Calu3 (cell line): ENCODE measurements at regions not wholly inside any gene's neighbourhood (a gene's known extent, or its start where the extent isn't known, plus 50 kb on each side); places are given as distances from the start of the nearest gene placed in this dataset.

ENCODE experiments used
- BruUV-seq: library from RNA; stranded (reverse); fragments of 400-500 nt; replicated peaks from 2 replicates; lab custom pipeline; 2021; lab: Mats Ljungman, UMichigan
- CTCF ChIA-PET: fragments of 300-600 bp; sonication (Branson Sonifier 250); formaldehyde crosslinking; loops from one replicate; lab custom pipeline; 2022; ENCODE audit warnings: antibody characterized with exemption; lab: Charles Lee
- DNase-seq: peaks from one replicate; pipeline ENCODE4 v3.0.0; 2022
- H3K27ac Mint-ChIP-seq: one replicate; pipeline ENCODE4 v1.8.0; 2022; ENCODE audit warnings: mixed read lengths; ENCODE audit not compliant: unreplicated experiment
- H3K27me3 Mint-ChIP-seq: one replicate; pipeline ENCODE4 v1.8.0; 2022; ENCODE audit warnings: mixed read lengths; ENCODE audit not compliant: unreplicated experiment
- H3K36me3 Mint-ChIP-seq: one replicate; pipeline ENCODE4 v1.8.0; 2022; ENCODE audit warnings: mild to moderate bottlenecking, moderate library complexity, mixed read lengths; ENCODE audit not compliant: insufficient read depth, unreplicated experiment
- H3K4me1 Mint-ChIP-seq: one replicate; pipeline ENCODE4 v1.8.0; 2022; ENCODE audit warnings: mild to moderate bottlenecking, low read depth, mixed read lengths; ENCODE audit not compliant: unreplicated experiment
- H3K4me3 Mint-ChIP-seq: one replicate; pipeline ENCODE4 v1.8.0; 2022; ENCODE audit warnings: mild to moderate bottlenecking, low read depth, moderate library complexity, mixed read lengths; ENCODE audit not compliant: unreplicated experiment
- H3K9me3 Mint-ChIP-seq: one replicate; pipeline ENCODE4 v1.8.0; 2022; ENCODE audit warnings: low read depth, mixed read lengths; ENCODE audit not compliant: unreplicated experiment
- CTCF ChIP-seq: fragments of 200-600 bp; IDR thresholded peaks from one replicate; pipeline ENCODE4 v1.8.0; 2022; ENCODE audit warnings: antibody characterized with exemption; ENCODE audit not compliant: unreplicated experiment
- intact Hi-C: fragments of 100-400 bp; cut with micrococcal nuclease; formaldehyde crosslinking; loops from one replicate; pipeline ENCODE4 v1.10.0; 2022; ENCODE audit not compliant: unreplicated experiment

GRCh38 chr2:19690429-19690828 lies 211.4 kb downstream of the TTC32 start:
- no peak for TF ChIP-seq CTCF
- BruUV-seq, result no TSS peak
- Mint-ChIP-seq H3K36me3 (no peaks in the 10 kb centered on the region), H3K4me1 (no peaks in the 10 kb centered on the region), H3K9me3 (no peaks in the 10 kb centered on the region), H3K4me3 (no peak overlapping the region), H3K27me3 (peaks cover 15% of the 10 kb centered on the region), H3K27ac (no peak overlapping the region)
- intact Hi-C loops, result no loop called here
- CTCF ChIA-PET, result no interaction called here
- no peak for DNase-seq

- intact Hi-C loops, result no loop called here
- DNase-seq, result no peak
- Mint-ChIP-seq H3K27ac (no peak overlapping the region), H3K4me1 (no peaks in the 10 kb centered on the region), H3K36me3 (no peaks in the 10 kb centered on the region), H3K4me3 (no peak overlapping the region), H3K27me3 (peaks cover 13% of the 10 kb centered on the region), H3K9me3 (no peaks in the 10 kb centered on the region)
- no TSS peak for BruUV-seq
- CTCF ChIA-PET, result no interaction called here
- no peak for TF ChIP-seq CTCF
Observed at GRCh38 chr2:19689646-19690168, 212.1 kb downstream of the TTC32 start.

GRCh38 chr2:19688059-19688458 lies 213.7 kb downstream of the TTC32 start:
- CTCF ChIA-PET, result no interaction called here
- DNase-seq, result no peak
- TF ChIP-seq CTCF, result no peak
- Mint-ChIP-seq H3K4me3 (no peak overlapping the region), H3K4me1 (no peaks in the 10 kb centered on the region), H3K27ac (no peak overlapping the region), H3K9me3 (no peaks in the 10 kb centered on the region), H3K27me3 (peaks cover 13% of the 10 kb centered on the region), H3K36me3 (no peaks in the 10 kb centered on the region)
- no TSS peak for BruUV-seq
- intact Hi-C loops, result no loop called here

GRCh38 chr2:19687017-19687659 lies 214.6 kb downstream of the TTC32 start:
- Mint-ChIP-seq H3K4me3 (no peak overlapping the region), H3K27me3 (peaks cover 13% of the 10 kb centered on the region), H3K9me3 (no peaks in the 10 kb centered on the region), H3K36me3 (no peaks in the 10 kb centered on the region), H3K4me1 (no peaks in the 10 kb centered on the region), H3K27ac (no peak overlapping the region)
- BruUV-seq, result no TSS peak
- intact Hi-C loops, result no loop called here
- no peak for DNase-seq
- no peak for TF ChIP-seq CTCF
- CTCF ChIA-PET, result interaction anchor here (0.6 kb wide), 1 partner anchor 143 kb away, joined by 3 read pairs; no protein-coding TSS in a partner anchor
